H1 (cell line): ENCODE measurements at regions not wholly inside any gene's neighbourhood (a gene's known extent, or its start where the extent isn't known, plus 50 kb on each side); places are given as distances from the start of the nearest gene placed in this dataset.

Experiments used
- CTCF ChIA-PET: fragments of 300-600 bp; sonication (Branson Sonifier 250); formaldehyde crosslinking; loops from one replicate; lab custom pipeline; 2021; ENCODE audit not compliant: partially characterized antibody; lab: Charles Lee
- POLR2A ChIA-PET: fragments of 300-600 bp; sonication (Branson Sonifier 250); formaldehyde crosslinking; loops from one replicate; lab custom pipeline; 2021; ENCODE audit warnings: inconsistent platforms; ENCODE audit not compliant: partially characterized antibody; lab: Charles Lee
- DNase-seq, 2 experiments: peaks; one replicate each; pipeline versions ENCODE4 v3.0.0 to v3.0.0-alpha.2; 2010 to 2022; ENCODE audit warnings: low spot score in 2 of 2, low read depth in 1 of 2, mixed read lengths in 1 of 2
- FAIRE-seq: peaks from 2 replicates; lab custom pipeline; 2011; peaks lifted over from hg19 to GRCh38; lab: Jason Lieb, UNC
- H2AFZ ChIP-seq: 2 replicates; pipeline ENCODE4 v1.8.1; 2012; ENCODE audit warnings: low read length, inconsistent platforms
- H2AK5ac ChIP-seq: 2 replicates; pipeline ENCODE4 v1.6.1; 2013; ENCODE audit warnings: low read depth, low read length
- H2BK120ac ChIP-seq: replicated peaks from 2 replicates; pipeline ENCODE3; 2013; ENCODE audit warnings: low read depth, low read length, inconsistent platforms
- H2BK12ac ChIP-seq: 2 replicates; pipeline ENCODE4 v1.6.1; 2013; ENCODE audit warnings: low read depth, low read length
- H2BK15ac ChIP-seq: 2 replicates; pipeline ENCODE4 v1.6.1; 2013; ENCODE audit warnings: low read length
- H2BK20ac ChIP-seq: 2 replicates; pipeline ENCODE4 v1.6.1; 2013; ENCODE audit warnings: low read length
- H2BK5ac ChIP-seq: 2 replicates; pipeline ENCODE4 v1.6.1; 2013; ENCODE audit warnings: low read depth, low read length
- H3K14ac ChIP-seq: 2 replicates; pipeline ENCODE4 v1.6.1; 2013; ENCODE audit warnings: inconsistent platforms; ENCODE audit not compliant: insufficient read length
- H3K18ac ChIP-seq: 2 replicates; pipeline ENCODE4 v1.6.1; 2013; ENCODE audit warnings: low read length; ENCODE audit errors: extremely low read depth
- H3K23ac ChIP-seq: 2 replicates; pipeline ENCODE4 v1.6.1; 2013; ENCODE audit warnings: inconsistent platforms; ENCODE audit not compliant: insufficient read length
- H3K23me2 ChIP-seq: 2 replicates; pipeline ENCODE4 v1.6.1; 2013; ENCODE audit warnings: low read depth, low read length
- H3K27ac ChIP-seq: 2 replicates; pipeline ENCODE4 v1.6.1; 2011; ENCODE audit warnings: low read depth, low read length, inconsistent platforms
- H3K27me3 ChIP-seq, 4 experiments: replicated peaks in 1 of 4; 1 replicate in 1 of 4; 2 replicates in 3 of 4; pipeline versions ENCODE4 v1.6.1 to v1.8.1; 2011 to 2013; ENCODE audit warnings: low read length in 3 of 4, mild to moderate bottlenecking in 3 of 4, inconsistent platforms in 2 of 4, mixed read lengths in 2 of 4, moderate library complexity in 1 of 4; ENCODE audit not compliant: control insufficient read depth in 3 of 4, insufficient read depth in 3 of 4; ENCODE audit errors: extremely low read depth in 1 of 4
- H3K36me3 ChIP-seq, 4 experiments: 2 replicates each; pipeline versions ENCODE4 v1.6.1 to v1.8.1; 2011 to 2013; ENCODE audit warnings: mild to moderate bottlenecking in 4 of 4, low read length in 3 of 4, moderate library complexity in 2 of 4, control low read depth in 1 of 4, inconsistent platforms in 1 of 4; ENCODE audit not compliant: insufficient read depth in 4 of 4, control insufficient read depth in 2 of 4
- H3K4ac ChIP-seq: replicated peaks from 2 replicates; pipeline ENCODE3; 2013; ENCODE audit warnings: low read length, low read depth, mixed read lengths, inconsistent platforms; ENCODE audit not compliant: insufficient read length
- H3K4me1 ChIP-seq, 4 experiments: replicated peaks in 1 of 4; 1 replicate in 1 of 4; 2 replicates in 3 of 4; pipeline versions ENCODE4 v1.6.1 to v1.8.1; 2011 to 2013; ENCODE audit warnings: low read length in 3 of 4, inconsistent platforms in 2 of 4, mixed read lengths in 1 of 4; ENCODE audit not compliant: insufficient read depth in 4 of 4, control insufficient read depth in 3 of 4
- H3K4me2 ChIP-seq, 2 experiments: 2 replicates each; pipeline versions ENCODE4 v1.6.1 to v1.8.1; 2011 to 2013; ENCODE audit warnings: low read depth in 2 of 2, low read length in 2 of 2, control low read depth in 1 of 2, inconsistent platforms in 1 of 2, mild to moderate bottlenecking in 1 of 2; ENCODE audit not compliant: insufficient read depth in 1 of 2
- H3K4me3 ChIP-seq, 4 experiments: fragments of 200-600, 300-600 bp in 1 of 4; sonication (generic), shearing (Covaris generic), sonication (Bioruptor Twin) in 1 of 4; 2 replicates each; pipeline versions ENCODE4 v1.5.1 to v1.8.1; 2011 to 2016; ENCODE audit warnings: low read length in 4 of 4, low read depth in 3 of 4, control low read depth in 2 of 4, inconsistent platforms in 2 of 4, mild to moderate bottlenecking in 2 of 4, mixed read lengths in 1 of 4, moderate library complexity in 1 of 4; ENCODE audit not compliant: insufficient read depth in 2 of 4; ENCODE audit errors: extremely low read depth in 1 of 4
- H3K56ac ChIP-seq: replicated peaks from 2 replicates; pipeline ENCODE3; 2013; ENCODE audit warnings: low read depth, mild to moderate bottlenecking, mixed read lengths, low read length, inconsistent platforms; ENCODE audit not compliant: insufficient read length
- H3K79me1 ChIP-seq: 2 replicates; pipeline ENCODE4 v1.6.1; 2013; ENCODE audit warnings: low read depth, low read length, control low read depth
- H3K79me2 ChIP-seq, 2 experiments: 2 replicates each; pipeline versions ENCODE4 v1.6.1 to v1.8.1; 2012 to 2013; ENCODE audit warnings: low read length in 2 of 2, mild to moderate bottlenecking in 2 of 2, inconsistent platforms in 1 of 2; ENCODE audit not compliant: insufficient read depth in 2 of 2, control insufficient read depth in 1 of 2
- H3K9ac ChIP-seq, 4 experiments: replicated peaks in 1 of 4; 1 replicate in 1 of 4; 2 replicates in 3 of 4; pipeline versions ENCODE4 v1.6.1 to v1.8.1; 2011 to 2013; ENCODE audit warnings: low read depth in 3 of 4, low read length in 3 of 4, control low read depth in 2 of 4, mild to moderate bottlenecking in 2 of 4, moderate library complexity in 2 of 4, inconsistent platforms in 1 of 4; ENCODE audit errors: extremely low read depth in 1 of 4
- H3K9me3 ChIP-seq, 2 experiments: 2 replicates each; pipeline versions ENCODE4 v1.6.1 to v1.8.1; 2012 to 2013; ENCODE audit warnings: mild to moderate bottlenecking in 2 of 2, moderate library complexity in 2 of 2, control low read depth in 1 of 2, inconsistent platforms in 1 of 2, low read depth in 1 of 2, low read length in 1 of 2, mixed read lengths in 1 of 2; ENCODE audit not compliant: insufficient read depth in 2 of 2
- H4K20me1 ChIP-seq, 2 experiments: replicated peaks in 1 of 2; 2 replicates each; pipeline versions ENCODE3 to v1.8.1; 2011 to 2013; ENCODE audit warnings: inconsistent platforms in 2 of 2, low read length in 2 of 2, mild to moderate bottlenecking in 1 of 2; ENCODE audit not compliant: insufficient read depth in 2 of 2, control insufficient read depth in 1 of 2
- H4K5ac ChIP-seq: 2 replicates; pipeline ENCODE4 v1.6.1; 2013; ENCODE audit warnings: low read length, low read depth, mixed read lengths, inconsistent platforms; ENCODE audit not compliant: insufficient read length
- H4K8ac ChIP-seq: 2 replicates; pipeline ENCODE4 v1.8.0; 2013; ENCODE audit warnings: mild to moderate bottlenecking, moderate library complexity, low read length, inconsistent platforms; ENCODE audit not compliant: insufficient read depth; ENCODE audit errors: extremely low read depth
- H4K91ac ChIP-seq: replicated peaks from 2 replicates; pipeline ENCODE3; 2013; ENCODE audit warnings: low read length, mixed read lengths, inconsistent platforms; ENCODE audit not compliant: insufficient read length
- ATF3 ChIP-seq: IDR thresholded peaks from 2 replicates; pipeline ENCODE4 v1.6.1; 2011; ENCODE audit warnings: low read depth, mild to moderate bottlenecking, low read length; ENCODE audit not compliant: insufficient read depth
- CBX8 ChIP-seq: fragments of 300-800, 300-1000 bp; sonication (generic); IDR thresholded peaks from 2 replicates; pipeline ENCODE4 v1.7.1; 2016; ENCODE audit warnings: low read depth, low read length, borderline replicate concordance
- EGR1 ChIP-seq: IDR thresholded peaks from 2 replicates; pipeline ENCODE4 v1.6.1; 2011; ENCODE audit warnings: low read depth, low read length, borderline replicate concordance
- EP300 ChIP-seq, 2 experiments: IDR thresholded peaks; 1 replicate in 1 of 2; 2 replicates in 1 of 2; pipeline ENCODE4 v1.6.1; 2011 to 2012; ENCODE audit warnings: low read depth in 2 of 2, low read length in 2 of 2, mild to moderate bottlenecking in 2 of 2, borderline replicate concordance in 1 of 2, inconsistent platforms in 1 of 2, moderate library complexity in 1 of 2
- KDM5A ChIP-seq: fragments of 200-600 bp; IDR thresholded peaks from 2 replicates; pipeline ENCODE4 v1.7.1; 2012; ENCODE audit warnings: mild to moderate bottlenecking, low read length, inconsistent platforms, mixed read lengths
- POLR2AphosphoS5 ChIP-seq: IDR thresholded peaks from 2 replicates; pipeline ENCODE4 v1.6.1; 2011; ENCODE audit warnings: low read depth, low read length
- RAD21 ChIP-seq, 2 experiments: IDR thresholded peaks in 1 of 2; conservative IDR thresholded peaks in 1 of 2; 2 replicates each; pipeline ENCODE4 v1.6.1; 2011; ENCODE audit warnings: low read depth in 2 of 2, low read length in 2 of 2, improper control_type of control experiment in 1 of 2, inconsistent platforms in 1 of 2, mild to moderate bottlenecking in 1 of 2, moderate library complexity in 1 of 2
- RFX5 ChIP-seq: IDR thresholded peaks from 2 replicates; pipeline ENCODE4 v1.6.1; 2011; ENCODE audit warnings: low read depth, low read length, improper control_type of control experiment, borderline replicate concordance
- TAF1 ChIP-seq: IDR thresholded peaks from 2 replicates; pipeline ENCODE4 v1.6.1; 2011; ENCODE audit warnings: mild to moderate bottlenecking, low read depth, low read length
- WGBS, 2 experiments: shearing (Covaris generic) in 1 of 2; methylation state at CpG; one replicate each; pipeline versions ENCODE4 v1.1.6 to v1.1.7; 2013 to 2015; ENCODE audit warnings: low lambda C conversion rate in 2 of 2, mixed read lengths in 2 of 2, inconsistent platforms in 1 of 2, low coverage in 1 of 2, missing lambda C conversion rate in 1 of 2; ENCODE audit not compliant: insufficient replicate concordance in 2 of 2, insufficient coverage in 1 of 2, insufficient read length in 1 of 2; ENCODE audit errors: extremely low coverage in 1 of 2, missing lambda C conversion rate in 1 of 2; 5-methylcytosine and 5-hydroxymethylcytosine counted together
- TF ChIP-seq, protein P1 (sequence below), 3 experiments: IDR thresholded peaks; 1 replicate in 2 of 3; 2 replicates in 1 of 3; pipeline versions ENCODE4 v1.5.1 to v1.6.1; 2011; ENCODE audit warnings: low read length in 3 of 3, mild to moderate bottlenecking in 3 of 3, inconsistent platforms in 2 of 3, low read depth in 1 of 3, moderate library complexity in 1 of 3; ENCODE audit not compliant: insufficient read depth in 1 of 3; ENCODE audit errors: control extremely low read depth in 1 of 3

DNA sequence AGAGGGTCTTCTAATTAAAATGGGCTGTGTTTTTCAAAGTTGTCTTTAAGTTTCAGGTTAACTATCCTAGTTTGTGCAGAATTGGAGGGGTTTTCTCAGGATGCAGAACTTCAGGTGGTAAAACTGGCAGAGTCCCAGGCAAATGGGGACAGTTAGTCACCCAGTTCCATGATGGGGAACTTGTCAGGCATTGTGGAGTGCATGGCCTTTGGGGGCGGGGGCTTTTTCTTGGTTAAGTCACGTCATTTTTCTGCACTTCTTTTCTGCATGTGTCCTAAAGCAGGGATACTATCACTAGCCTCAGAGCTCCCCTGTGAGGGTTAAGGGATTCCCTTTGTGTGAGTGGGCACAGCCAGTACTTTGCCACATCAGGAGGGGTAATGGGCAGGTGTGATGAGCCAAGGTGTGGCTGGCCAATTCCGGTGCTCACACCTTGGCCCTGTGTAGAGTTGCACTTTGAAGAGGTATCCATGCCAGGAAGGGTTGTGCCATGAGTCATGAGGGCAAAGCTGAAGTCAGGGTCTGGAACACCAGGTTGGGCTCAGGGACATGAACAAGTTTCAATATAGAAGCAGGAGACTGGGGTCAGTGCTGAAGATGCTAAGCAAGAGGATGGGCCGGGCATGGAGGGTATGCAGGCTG is 126.0 kb upstream of the RREB1 start:
- no peaks in the 10 kb centered on the region for H3K9me3 ChIP-seq
- no peaks in the 10 kb centered on the region for H3K79me2 ChIP-seq
- no peak overlapping the region for H2BK120ac ChIP-seq
- no peaks in the 10 kb centered on the region for H3K36me3 ChIP-seq
- no peak for DNase-seq
- no peak overlapping the region for H3K4ac ChIP-seq
- no peak overlapping the region for H3K4me3 ChIP-seq
- 100% methylated on average over 3 of the region's 4 CpGs; no CpG with 5 or more reads in 1 of the 2 experiments for WGBS, 2 experiments
- no peak overlapping the region; the same call in 1 of the 2 replicates for H3K27ac ChIP-seq
- H2BK12ac ChIP-seq, result no peak overlapping the region
- H4K91ac ChIP-seq, result no peak overlapping the region
- no peak overlapping the region for H3K4me2 ChIP-seq
- no peak overlapping the region for H3K9ac ChIP-seq
- H3K18ac ChIP-seq, result no peak overlapping the region
- H3K23ac ChIP-seq, result no peak overlapping the region
- H2BK20ac ChIP-seq, result no peak overlapping the region
- H3K56ac ChIP-seq, result no peak overlapping the region
- POLR2A ChIA-PET, result no interaction called here
- CTCF ChIA-PET, result interaction anchor here (1.1 to 1.4 kb wide), 2 partner anchors 10 to 76 kb away, joined by 3 read pairs; no protein-coding TSS in a partner anchor
- H2BK5ac ChIP-seq, result no peak overlapping the region
- H3K4me1 ChIP-seq, result no peaks in the 10 kb centered on the region
- H4K8ac ChIP-seq, result no peak overlapping the region
- H2AFZ ChIP-seq, result no peak overlapping the region
- H4K20me1 ChIP-seq, result no peaks in the 10 kb centered on the region
- H2BK15ac ChIP-seq, result no peak overlapping the region
- H3K79me1 ChIP-seq, result no peaks in the 10 kb centered on the region
- no peaks in the 10 kb centered on the region for H3K23me2 ChIP-seq
- H2AK5ac ChIP-seq, result no peak overlapping the region
- H4K5ac ChIP-seq, result no peak overlapping the region
- no peak overlapping the region for H3K14ac ChIP-seq
- H3K27me3 ChIP-seq, result no peaks in the 10 kb centered on the region
- no peak for FAIRE-seq
- no peak for TF ChIP-seq KDM5A
- TF ChIP-seq ATF3, result no peak
- no peak for TF ChIP-seq POLR2AphosphoS5
- TF ChIP-seq TAF1, result no peak
- no peak for TF ChIP-seq EP300 (IDR thresholded peaks at IDR 0.05; ENCODE audit: borderline replicate concordance in 1 of 2, low read depth in 2 of 2, low read length in 2 of 2)
- TF ChIP-seq, protein P1, sequence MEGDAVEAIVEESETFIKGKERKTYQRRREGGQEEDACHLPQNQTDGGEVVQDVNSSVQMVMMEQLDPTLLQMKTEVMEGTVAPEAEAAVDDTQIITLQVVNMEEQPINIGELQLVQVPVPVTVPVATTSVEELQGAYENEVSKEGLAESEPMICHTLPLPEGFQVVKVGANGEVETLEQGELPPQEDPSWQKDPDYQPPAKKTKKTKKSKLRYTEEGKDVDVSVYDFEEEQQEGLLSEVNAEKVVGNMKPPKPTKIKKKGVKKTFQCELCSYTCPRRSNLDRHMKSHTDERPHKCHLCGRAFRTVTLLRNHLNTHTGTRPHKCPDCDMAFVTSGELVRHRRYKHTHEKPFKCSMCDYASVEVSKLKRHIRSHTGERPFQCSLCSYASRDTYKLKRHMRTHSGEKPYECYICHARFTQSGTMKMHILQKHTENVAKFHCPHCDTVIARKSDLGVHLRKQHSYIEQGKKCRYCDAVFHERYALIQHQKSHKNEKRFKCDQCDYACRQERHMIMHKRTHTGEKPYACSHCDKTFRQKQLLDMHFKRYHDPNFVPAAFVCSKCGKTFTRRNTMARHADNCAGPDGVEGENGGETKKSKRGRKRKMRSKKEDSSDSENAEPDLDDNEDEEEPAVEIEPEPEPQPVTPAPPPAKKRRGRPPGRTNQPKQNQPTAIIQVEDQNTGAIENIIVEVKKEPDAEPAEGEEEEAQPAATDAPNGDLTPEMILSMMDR (IDR thresholded peaks at IDR 0.05; ENCODE audit: control extremely low read depth in 1 of 3, insufficient read depth in 1 of 3, low read depth in 1 of 3, low read length in 3 of 3), result no peak
- TF ChIP-seq RFX5, result no peak
- TF ChIP-seq RAD21 (IDR thresholded peaks at IDR 0.05 in 1 of 2, conservative IDR thresholded peaks at IDR 0.05 in 1 of 2; ENCODE audit: low read depth in 2 of 2, low read length in 2 of 2), result no peak
- TF ChIP-seq CBX8, result no peak
- no peak for TF ChIP-seq EGR1
